ENCODE measurements at regions not wholly inside any gene's neighbourhood (a gene's known extent, or its start where the extent isn't known, plus 50 kb on each side); places are given as distances from the start of the nearest gene placed in this dataset.

DNA sequence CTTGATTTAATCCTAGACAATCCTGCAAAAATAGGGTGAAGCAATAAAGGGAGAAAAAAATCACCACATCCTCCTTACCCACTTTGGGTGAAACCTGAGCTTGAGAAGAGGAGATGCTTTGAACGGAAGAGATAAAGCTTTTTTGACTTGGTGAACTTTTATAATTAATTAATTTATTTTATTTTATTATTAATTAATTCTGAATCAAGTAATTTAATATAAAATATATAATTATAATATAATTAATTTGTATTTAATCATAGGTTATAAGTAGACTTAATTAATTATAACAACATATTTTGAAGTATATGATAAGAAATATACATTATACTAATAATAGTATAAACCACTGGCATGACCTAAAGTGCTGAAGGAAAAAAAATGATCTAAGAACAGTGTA, 2164.8 kb downstream of the LRRC4C start:
- DNase-seq (ENCODE audit: low read depth) = no peak

DNA sequence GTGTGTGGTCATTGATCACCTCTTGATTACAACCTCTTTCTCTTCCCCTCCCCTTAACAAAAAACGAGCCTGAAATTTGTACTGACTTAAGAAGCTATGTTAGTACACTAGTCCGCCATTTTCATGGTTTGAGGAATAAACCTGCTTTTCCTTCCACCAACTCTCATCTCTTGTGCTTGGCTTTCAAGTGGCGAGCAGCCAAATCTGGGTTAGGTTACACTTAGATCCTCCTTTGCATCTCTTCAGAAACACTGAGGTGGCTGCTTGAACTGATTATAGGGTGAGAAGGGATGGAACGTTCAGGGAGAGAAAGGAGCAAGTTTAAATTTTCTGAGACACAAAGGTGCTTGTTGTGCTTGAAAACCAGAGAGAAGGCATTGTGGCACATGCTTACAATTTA, 2171.4 kb downstream of the LRRC4C start:
- DNase-seq (ENCODE audit: low read depth) = no peak

GRCh38 chr11:39268176-39268690, 2191.2 kb downstream of the LRRC4C start:
- DNase-seq (ENCODE audit: low read depth) = no peak

DNA sequence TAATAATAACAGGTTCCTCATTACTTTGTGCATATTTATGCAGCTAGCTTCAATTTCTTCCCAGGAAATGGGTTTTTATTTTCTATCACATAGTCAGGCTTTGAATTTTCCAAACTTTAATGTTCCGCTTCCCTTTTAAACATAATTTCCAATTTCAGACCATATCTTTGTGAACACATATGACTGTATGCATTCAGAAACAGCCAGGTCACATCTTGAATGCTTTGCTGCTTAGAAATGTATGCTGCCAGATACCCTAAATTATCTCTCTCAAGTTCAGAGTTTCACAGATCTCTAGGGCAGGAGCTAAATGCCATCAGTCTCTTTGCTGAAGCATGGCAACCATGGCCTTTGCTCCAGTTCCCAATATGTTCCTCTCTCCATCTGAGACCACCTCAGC, 2203.8 kb downstream of the LRRC4C start:
- no peak for DNase-seq (ENCODE audit: low read depth)

DNA sequence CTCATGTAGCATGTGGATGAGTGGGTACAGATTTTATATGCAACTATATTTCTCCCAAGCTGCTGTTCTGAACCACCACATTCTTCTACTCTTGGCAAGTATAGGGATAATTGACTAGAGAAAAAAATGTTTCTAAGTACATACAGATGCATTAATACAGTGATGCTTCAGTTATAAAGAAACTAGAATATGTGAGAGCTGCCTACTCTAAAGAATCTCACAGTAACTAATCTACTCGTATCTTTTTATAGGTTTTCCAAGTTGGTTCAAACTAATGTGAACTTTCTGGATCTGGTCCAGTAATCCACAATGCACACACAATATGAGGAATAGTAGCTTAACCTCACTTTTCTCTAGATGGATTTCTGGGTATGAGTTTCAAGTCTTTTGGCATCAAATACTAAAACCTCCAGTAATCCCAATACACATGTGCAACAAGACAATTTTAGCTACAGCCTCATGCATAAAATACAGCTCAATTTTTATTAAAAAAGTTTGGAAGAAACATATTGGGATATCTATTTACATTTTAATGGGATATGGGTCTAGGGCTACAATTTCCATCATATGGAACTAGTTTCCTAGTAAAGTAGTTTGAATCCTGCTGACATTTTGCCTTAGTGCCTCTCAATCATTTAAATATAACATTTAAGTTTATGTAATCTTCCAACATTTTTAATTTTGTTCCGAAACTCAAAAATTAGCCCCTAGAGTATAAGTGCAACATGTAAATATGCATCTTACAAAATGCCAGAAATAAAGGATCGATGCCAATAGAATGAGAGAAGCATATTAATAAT, 2209.7 kb downstream of the LRRC4C start:
- no peak for DNase-seq (ENCODE audit: low read depth)

- DNase-seq (ENCODE audit: low read depth) = no peak
Observed at GRCh38 chr11:39247570-39248137, 2211.8 kb downstream of the LRRC4C start.

DNA sequence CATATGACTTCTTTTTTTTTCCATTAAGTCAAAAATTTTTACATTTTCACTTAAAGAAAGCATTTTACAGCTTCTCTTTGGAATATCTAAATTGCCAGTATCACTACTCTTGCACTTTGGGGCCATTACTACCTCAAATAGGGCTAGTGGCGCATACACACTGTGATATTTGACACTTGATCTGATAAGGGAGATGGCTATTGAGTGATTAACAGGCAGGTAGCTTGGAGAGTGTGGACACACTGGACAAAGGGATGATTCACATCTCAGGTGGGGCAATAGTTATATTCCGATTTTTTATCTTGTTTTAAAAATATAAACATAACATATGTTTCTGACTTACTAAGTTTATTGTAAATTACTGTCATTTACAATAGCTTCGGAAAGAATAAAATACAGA, 2219.9 kb downstream of the LRRC4C start:
- DNase-seq (ENCODE audit: low read depth) = no peak

DNA sequence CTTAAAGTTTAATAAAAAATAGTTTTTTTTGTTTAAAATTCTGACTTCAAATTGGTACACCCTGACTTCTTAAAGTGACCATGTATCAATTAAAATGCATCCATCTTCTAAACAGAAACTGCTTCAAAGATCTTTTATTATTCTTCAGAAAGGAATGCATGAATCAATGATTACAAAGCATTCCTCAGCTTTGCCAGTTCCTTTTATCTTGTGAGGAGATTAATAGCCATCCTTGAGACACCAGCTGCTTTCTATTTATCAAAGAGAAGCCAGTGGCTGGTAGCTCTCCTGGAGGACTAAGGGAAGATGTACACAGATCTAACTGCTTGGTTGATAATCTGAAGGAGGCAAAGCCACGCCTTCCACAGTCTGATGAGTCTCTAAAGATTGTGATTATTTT, 2222.5 kb downstream of the LRRC4C start:
- DNase-seq (ENCODE audit: low read depth) = no peak

GRCh38 chr11:39221550-39222138, 2237.8 kb downstream of the LRRC4C start:
- DNase-seq (ENCODE audit: low read depth) = no peak

DNA sequence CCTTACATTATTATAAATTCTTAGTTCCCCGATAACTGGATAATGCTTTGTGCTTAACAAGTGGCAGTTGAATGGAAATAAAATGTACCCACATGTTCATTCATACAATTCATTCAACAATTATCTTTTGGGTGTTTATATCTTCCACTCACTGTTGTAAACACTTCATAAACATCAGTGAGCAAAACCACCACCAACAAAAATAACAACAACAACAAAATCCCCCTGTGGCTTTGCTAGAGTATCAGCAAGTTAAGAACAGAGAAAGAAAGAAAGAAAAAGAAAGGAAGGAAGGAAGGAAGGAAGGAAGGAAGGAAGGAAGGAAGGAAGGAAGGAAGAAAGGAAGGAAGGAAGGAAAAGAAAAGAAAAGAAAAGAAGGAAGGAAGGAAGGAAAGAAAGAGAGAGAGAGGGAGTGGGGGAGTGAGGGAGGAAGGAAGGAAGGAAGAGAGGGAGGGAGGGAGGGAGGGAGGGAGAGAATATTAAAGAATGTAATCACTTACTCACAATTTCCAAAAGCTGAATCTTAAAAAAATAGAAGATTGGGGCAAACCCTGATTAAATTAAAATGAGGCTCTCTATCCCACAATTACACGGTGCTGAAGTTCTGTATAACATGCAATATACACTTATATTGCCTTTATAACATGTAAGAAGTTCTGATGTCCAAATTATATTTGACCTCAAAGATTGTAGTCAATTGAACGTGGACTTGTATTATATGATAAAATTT, 2238.8 kb downstream of the LRRC4C start:
- no peak for DNase-seq (ENCODE audit: low read depth)

DNA sequence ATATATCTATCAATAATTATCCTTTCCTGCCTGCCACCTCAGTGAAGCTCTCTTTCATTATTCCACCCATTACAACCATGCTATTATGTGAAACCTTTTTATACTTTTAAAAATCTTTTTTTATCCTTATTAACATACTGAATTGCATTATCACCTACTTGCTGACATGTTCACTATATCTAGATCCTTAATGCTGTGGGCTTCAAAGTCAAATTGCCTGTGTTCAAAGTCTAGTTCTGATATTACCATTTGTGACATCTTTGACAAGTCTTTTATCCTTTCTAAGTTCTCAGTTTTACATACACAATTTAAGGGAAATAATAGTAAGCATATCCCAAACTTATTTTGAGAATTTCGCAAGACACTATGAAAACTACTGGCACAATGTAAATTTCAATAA, 2239.4 kb downstream of the LRRC4C start:
- DNase-seq (ENCODE audit: low read depth) = no peak

DNA sequence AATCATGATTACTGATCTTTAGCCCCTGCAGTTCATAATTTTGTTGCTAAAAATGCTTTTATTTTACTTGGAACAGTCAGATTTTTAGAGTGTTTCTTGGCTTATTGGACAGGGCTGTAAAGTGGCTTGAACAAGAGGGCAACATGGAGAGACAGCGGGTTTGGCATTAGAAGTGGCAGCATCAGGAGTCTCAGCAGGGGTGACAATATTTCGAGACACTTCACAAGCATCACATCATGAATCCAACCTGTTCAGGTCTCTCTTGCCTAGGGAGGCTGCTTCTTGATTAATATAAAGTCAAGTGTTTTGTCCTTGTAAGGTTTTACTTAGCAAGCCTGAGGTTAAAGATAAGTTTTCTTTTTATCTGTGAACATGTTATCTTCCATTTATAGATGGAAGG, 2249.5 kb downstream of the LRRC4C start:
- DNase-seq (ENCODE audit: low read depth) = no peak

- DNase-seq (ENCODE audit: low read depth) = no peak
Observed at GRCh38 chr11:39205236-39205995, 2254.0 kb downstream of the LRRC4C start.

GRCh38 chr11:39192671-39193070, 2266.8 kb downstream of the LRRC4C start:
- DNase-seq (ENCODE audit: low read depth) = no peak

DNA sequence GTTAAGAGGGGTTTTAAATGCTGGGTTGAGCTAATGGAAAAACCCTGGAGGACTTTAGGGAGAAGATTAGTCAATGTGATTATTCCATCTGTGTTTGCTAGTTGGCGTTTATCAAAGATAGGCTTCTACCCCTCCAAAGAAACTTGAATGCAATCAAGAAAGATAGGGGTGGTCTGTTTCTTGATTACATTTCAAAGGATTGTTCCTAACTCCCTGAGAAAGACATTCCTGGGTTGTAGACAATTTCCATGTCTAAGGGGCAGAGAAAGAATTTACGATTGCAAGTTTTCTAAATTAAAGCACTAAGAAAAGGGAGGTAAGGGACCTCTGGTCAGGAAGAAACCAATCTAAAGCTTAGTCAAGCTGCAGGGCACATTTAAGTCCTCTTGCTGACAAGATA, 2268.7 kb downstream of the LRRC4C start:
- DNase-seq (ENCODE audit: low read depth) = no peak

DNA sequence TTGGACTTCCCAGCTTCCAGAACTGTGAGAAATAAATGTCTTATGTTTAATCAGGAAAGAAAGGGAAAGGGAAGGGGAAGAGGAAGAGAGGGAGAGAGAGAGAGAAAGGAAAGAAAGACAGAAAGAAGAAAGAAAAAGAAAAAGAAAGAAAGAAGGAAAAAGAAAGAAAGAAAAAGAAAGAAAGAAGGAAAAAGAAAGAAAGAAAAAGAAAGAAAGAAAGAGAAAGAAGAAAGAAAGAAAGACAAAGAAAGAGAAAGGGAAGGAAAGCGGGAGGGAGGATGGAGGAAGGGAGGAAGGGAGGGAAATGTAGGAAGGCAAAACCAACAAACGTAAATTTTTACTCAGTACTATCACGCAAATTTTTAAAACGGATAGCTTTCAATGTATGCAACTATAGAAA, 2281.8 kb downstream of the LRRC4C start:
- DNase-seq (ENCODE audit: low read depth) = no peak

GRCh38 chr11:39174965-39175364, 2284.5 kb downstream of the LRRC4C start:
- DNase-seq (ENCODE audit: low read depth) = no peak

GRCh38 chr11:39174196-39174595, 2285.3 kb downstream of the LRRC4C start:
- DNase-seq (ENCODE audit: low read depth) = no peak

- no peak for DNase-seq (ENCODE audit: low read depth)
Observed at GRCh38 chr11:39165021-39165420, 2294.4 kb downstream of the LRRC4C start.

DNA sequence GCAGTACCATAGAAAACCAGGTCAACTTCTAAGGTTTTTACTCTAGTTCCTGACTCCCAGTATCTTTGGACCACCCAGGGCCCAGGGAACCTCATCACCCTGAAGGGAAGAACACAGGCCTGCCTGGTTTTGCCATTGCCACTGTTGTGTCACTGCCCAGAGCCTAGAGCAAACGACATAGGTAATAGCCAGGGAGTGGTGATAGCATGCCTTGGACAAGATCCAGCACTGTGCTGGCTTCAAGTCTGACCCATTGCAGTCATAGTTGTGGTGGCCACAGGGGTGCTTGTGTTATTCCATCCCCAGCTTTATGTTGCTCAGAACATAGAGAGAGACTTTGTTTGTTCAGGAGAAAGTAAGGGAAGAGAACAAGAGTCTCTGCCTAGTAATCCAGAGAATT, 2310.2 kb downstream of the LRRC4C start:
- DNase-seq (ENCODE audit: low read depth) = no peak

GRCh38 chr11:39145346-39145745, 2314.1 kb downstream of the LRRC4C start:
- no peak for DNase-seq (ENCODE audit: low read depth)
